Panc1 (cell line): ENCODE measurements at regions not wholly inside any gene's neighbourhood (a gene's known extent, or its start where the extent isn't known, plus 50 kb on each side); places are given as distances from the start of the nearest gene placed in this dataset.

Experiments used
- ATAC-seq: fragments of 200-7000 bp; cut with Tn5 transposase; 2 replicates; pipeline ENCODE4 v1.9.1; 2020; ENCODE audit warnings: mild to moderate bottlenecking, moderate library complexity
- BruUV-seq: library from RNA; stranded (reverse); fragments of 400-500 nt; replicated peaks from 2 replicates; lab custom pipeline; 2021; lab: Mats Ljungman, UMichigan
- CTCF ChIA-PET: fragments of 300-600 bp; sonication (Branson Sonifier 250); formaldehyde crosslinking; loops from one replicate; lab custom pipeline; 2022; ENCODE audit warnings: antibody characterized with exemption; lab: Charles Lee
- POLR2A ChIA-PET: fragments of 300-600 bp; sonication (Branson Sonifier 250); formaldehyde crosslinking; loops from one replicate; lab custom pipeline; 2022; ENCODE audit warnings: antibody characterized with exemption; lab: Charles Lee
- DNase-seq: peaks from one replicate; pipeline ENCODE4 v3.0.0-alpha.2; 2010; ENCODE audit warnings: low read depth, low spot score
- H3K27ac ChIP-seq: 2 replicates; pipeline ENCODE4 v1.5.1; 2011; ENCODE audit warnings: mild to moderate bottlenecking, low read length, inconsistent platforms
- H3K27me3 ChIP-seq: fragments of 200-500 bp; sonication (Bioruptor generic); 2 replicates; pipeline ENCODE4 v1.6.0; 2014; ENCODE audit warnings: low read length, inconsistent platforms; ENCODE audit not compliant: control insufficient read depth, insufficient read depth
- H3K36me3 ChIP-seq: fragments of 200-500 bp; sonication (Bioruptor generic); 2 replicates; pipeline ENCODE4 v1.5.1; 2014; ENCODE audit warnings: inconsistent platforms, mild to moderate bottlenecking, low read length, moderate library complexity; ENCODE audit not compliant: control insufficient read depth, insufficient read depth
- H3K4me1 ChIP-seq: 2 replicates; pipeline ENCODE4 v1.5.1; 2011; ENCODE audit warnings: inconsistent platforms, mild to moderate bottlenecking, low read length, moderate library complexity; ENCODE audit not compliant: control insufficient read depth, insufficient read depth
- H3K4me3 ChIP-seq, 2 experiments: 2 replicates each; pipeline ENCODE4 v1.5.1; 2011 to 2012; ENCODE audit warnings: low read depth in 2 of 2, low read length in 2 of 2, mild to moderate bottlenecking in 2 of 2, inconsistent platforms in 1 of 2, moderate library complexity in 1 of 2
- H3K9me3 ChIP-seq: fragments of 200-500 bp; sonication (Bioruptor generic); 2 replicates; pipeline ENCODE4 v1.5.1; 2014; ENCODE audit warnings: low read depth, mild to moderate bottlenecking, inconsistent platforms, low read length, moderate library complexity; ENCODE audit not compliant: control insufficient read depth, insufficient read depth
- POLR2AphosphoS5 ChIP-seq: IDR thresholded peaks from 2 replicates; pipeline ENCODE4 v1.6.1; 2012; ENCODE audit warnings: mild to moderate bottlenecking, low read depth, low read length, moderate library complexity
- SIN3A ChIP-seq: IDR thresholded peaks from 2 replicates; pipeline ENCODE4 v1.6.1; 2012; ENCODE audit warnings: low read depth, mild to moderate bottlenecking, low read length, moderate library complexity, borderline replicate concordance; ENCODE audit not compliant: insufficient read depth
- TCF7L2 ChIP-seq: IDR thresholded peaks from 2 replicates; pipeline ENCODE4 v1.6.1; 2011; ENCODE audit warnings: mild to moderate bottlenecking, low read depth, low read length, inconsistent platforms
- in situ Hi-C: cut with HindIII; loops from 2 replicates; pipeline ENCODE4 v1.10.0; 2016; ENCODE audit warnings: low sequenced_read_pairs, low pct_unique_long_range_greater_than_20kb
- intact Hi-C: fragments of 100-400 bp; cut with micrococcal nuclease; formaldehyde crosslinking; loops from one replicate; pipeline ENCODE4 v1.10.0; 2022; ENCODE audit not compliant: unreplicated experiment
- TF ChIP-seq, protein P1 (sequence below): fragments of 450-650 bp; IDR thresholded peaks from 2 replicates; pipeline ENCODE4 v1.5.1; 2017; ENCODE audit warnings: mild to moderate bottlenecking
- TF ChIP-seq, protein P2 (sequence below), 2 experiments: IDR thresholded peaks; 2 replicates each; pipeline ENCODE4 v1.6.1; 2011 to 2012; ENCODE audit warnings: low read depth in 2 of 2, control low read depth in 1 of 2, low read length in 1 of 2, mild to moderate bottlenecking in 1 of 2, moderate library complexity in 1 of 2; ENCODE audit not compliant: insufficient read depth in 1 of 2

DNA sequence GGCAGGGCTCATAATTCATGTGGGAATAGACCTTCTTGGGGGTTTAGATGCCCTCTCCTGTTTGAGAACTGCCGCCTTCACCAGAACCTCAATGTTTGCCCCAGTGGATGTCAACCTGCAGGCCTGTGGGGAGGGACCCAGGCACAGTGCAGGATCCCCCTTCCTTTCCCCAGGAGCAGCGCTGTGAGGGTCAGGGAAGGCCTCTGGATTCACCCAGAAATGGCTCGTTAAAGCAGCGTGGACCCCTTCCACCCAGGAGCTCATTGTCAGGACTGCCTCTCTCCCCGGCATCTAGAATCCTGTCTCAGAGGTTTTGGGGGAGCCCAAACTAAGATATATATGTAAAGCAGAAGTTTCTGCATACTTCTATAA, 188.3 kb downstream of the GADD45G start:
- intact Hi-C loops (no loop called here), in situ Hi-C loops (no loop called here)
- H3K9me3 ChIP-seq, result no peaks in the 10 kb centered on the region
- ATAC-seq (no peak), DNase-seq (no peak)
- H3K27me3 ChIP-seq, result no peaks in the 10 kb centered on the region
- ChIA-PET CTCF (no interaction called here), POLR2A (no interaction called here)
- no peaks in the 10 kb centered on the region for H3K36me3 ChIP-seq
- no TSS peak for BruUV-seq
- TF ChIP-seq SIN3A (no peak), POLR2AphosphoS5 (no peak), TCF7L2 (no peak)
- TF ChIP-seq, protein P1, sequence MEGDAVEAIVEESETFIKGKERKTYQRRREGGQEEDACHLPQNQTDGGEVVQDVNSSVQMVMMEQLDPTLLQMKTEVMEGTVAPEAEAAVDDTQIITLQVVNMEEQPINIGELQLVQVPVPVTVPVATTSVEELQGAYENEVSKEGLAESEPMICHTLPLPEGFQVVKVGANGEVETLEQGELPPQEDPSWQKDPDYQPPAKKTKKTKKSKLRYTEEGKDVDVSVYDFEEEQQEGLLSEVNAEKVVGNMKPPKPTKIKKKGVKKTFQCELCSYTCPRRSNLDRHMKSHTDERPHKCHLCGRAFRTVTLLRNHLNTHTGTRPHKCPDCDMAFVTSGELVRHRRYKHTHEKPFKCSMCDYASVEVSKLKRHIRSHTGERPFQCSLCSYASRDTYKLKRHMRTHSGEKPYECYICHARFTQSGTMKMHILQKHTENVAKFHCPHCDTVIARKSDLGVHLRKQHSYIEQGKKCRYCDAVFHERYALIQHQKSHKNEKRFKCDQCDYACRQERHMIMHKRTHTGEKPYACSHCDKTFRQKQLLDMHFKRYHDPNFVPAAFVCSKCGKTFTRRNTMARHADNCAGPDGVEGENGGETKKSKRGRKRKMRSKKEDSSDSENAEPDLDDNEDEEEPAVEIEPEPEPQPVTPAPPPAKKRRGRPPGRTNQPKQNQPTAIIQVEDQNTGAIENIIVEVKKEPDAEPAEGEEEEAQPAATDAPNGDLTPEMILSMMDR, result no peak
- TF ChIP-seq, protein P2, sequence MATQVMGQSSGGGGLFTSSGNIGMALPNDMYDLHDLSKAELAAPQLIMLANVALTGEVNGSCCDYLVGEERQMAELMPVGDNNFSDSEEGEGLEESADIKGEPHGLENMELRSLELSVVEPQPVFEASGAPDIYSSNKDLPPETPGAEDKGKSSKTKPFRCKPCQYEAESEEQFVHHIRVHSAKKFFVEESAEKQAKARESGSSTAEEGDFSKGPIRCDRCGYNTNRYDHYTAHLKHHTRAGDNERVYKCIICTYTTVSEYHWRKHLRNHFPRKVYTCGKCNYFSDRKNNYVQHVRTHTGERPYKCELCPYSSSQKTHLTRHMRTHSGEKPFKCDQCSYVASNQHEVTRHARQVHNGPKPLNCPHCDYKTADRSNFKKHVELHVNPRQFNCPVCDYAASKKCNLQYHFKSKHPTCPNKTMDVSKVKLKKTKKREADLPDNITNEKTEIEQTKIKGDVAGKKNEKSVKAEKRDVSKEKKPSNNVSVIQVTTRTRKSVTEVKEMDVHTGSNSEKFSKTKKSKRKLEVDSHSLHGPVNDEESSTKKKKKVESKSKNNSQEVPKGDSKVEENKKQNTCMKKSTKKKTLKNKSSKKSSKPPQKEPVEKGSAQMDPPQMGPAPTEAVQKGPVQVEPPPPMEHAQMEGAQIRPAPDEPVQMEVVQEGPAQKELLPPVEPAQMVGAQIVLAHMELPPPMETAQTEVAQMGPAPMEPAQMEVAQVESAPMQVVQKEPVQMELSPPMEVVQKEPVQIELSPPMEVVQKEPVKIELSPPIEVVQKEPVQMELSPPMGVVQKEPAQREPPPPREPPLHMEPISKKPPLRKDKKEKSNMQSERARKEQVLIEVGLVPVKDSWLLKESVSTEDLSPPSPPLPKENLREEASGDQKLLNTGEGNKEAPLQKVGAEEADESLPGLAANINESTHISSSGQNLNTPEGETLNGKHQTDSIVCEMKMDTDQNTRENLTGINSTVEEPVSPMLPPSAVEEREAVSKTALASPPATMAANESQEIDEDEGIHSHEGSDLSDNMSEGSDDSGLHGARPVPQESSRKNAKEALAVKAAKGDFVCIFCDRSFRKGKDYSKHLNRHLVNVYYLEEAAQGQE (IDR thresholded peaks at IDR 0.05; ENCODE audit: insufficient read depth in 1 of 2, low read depth in 2 of 2, low read length in 1 of 2), result no peak
- no peak overlapping the region for H3K4me3 ChIP-seq
- no peaks in the 10 kb centered on the region for H3K4me1 ChIP-seq
- H3K27ac ChIP-seq, result no peak overlapping the region

DNA sequence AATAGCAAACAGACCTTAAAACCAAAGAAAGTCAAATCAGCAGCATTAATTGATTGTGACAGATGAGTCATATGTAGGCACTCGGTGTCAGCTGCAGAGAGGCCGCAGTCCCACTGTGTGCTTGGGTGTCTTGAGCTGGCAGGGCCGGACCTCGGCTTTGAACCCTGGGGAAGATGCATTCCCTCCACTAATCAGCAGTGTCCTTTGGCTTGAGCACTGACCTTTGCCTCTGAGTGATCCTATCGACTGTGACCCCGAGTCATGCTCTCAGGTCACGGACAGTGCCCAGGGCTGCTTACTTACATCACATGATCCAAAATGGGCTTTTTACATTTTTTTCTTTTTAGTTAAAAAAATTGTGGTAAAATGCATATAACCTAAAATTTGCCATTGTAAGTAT, 188.7 kb downstream of the GADD45G start:
- POLR2A ChIA-PET, result no interaction called here
- no TSS peak for BruUV-seq
- no peaks in the 10 kb centered on the region for H3K9me3 ChIP-seq
- no peak overlapping the region for H3K4me3 ChIP-seq
- no peaks in the 10 kb centered on the region for H3K36me3 ChIP-seq
- DNase-seq (no peak), ATAC-seq (no peak)
- in situ Hi-C loops (no loop called here), intact Hi-C loops (no loop called here)
- H3K27ac ChIP-seq, result no peak overlapping the region
- H3K4me1 ChIP-seq, result no peaks in the 10 kb centered on the region
- TF ChIP-seq TCF7L2 (no peak), SIN3A (no peak)
- TF ChIP-seq, protein P1, result no peak
- H3K27me3 ChIP-seq, result no peaks in the 10 kb centered on the region
- CTCF ChIA-PET, result no interaction called here
